Smooth muscle cell (in vitro differentiated cells): ENCODE measurements at regions not wholly inside any gene's neighbourhood (a gene's known extent, or its start where the extent isn't known, plus 50 kb on each side); places are given as distances from the start of the nearest gene placed in this dataset.

ENCODE experiments used
- DNase-seq: peaks from one replicate; lab custom pipeline; 2025; ENCODE audit not compliant: unreplicated experiment; lab: John Stamatoyannopoulos, UW
- H2AFZ ChIP-seq: fragments of 200-600 bp; sonication (generic); 2 replicates; pipeline ENCODE4 v1.6.0; 2016; ENCODE audit warnings: antibody characterized with exemption, low read depth, mild to moderate bottlenecking
- H3F3A ChIP-seq: fragments of 200-600 bp; sonication (generic); 2 replicates; pipeline ENCODE4 v1.6.0; 2017; ENCODE audit warnings: antibody characterized with exemption, low read depth
- H3K27ac ChIP-seq: fragments of 200-600 bp; sonication (generic); 2 replicates; pipeline ENCODE4 v1.5.1; 2016; ENCODE audit warnings: low read depth, mild to moderate bottlenecking
- H3K27me3 ChIP-seq: fragments of 200-600 bp; sonication (generic); 2 replicates; pipeline ENCODE4 v1.6.1; 2016; ENCODE audit warnings: low read depth, mild to moderate bottlenecking
- H3K36me3 ChIP-seq: fragments of 200-600 bp; sonication (generic); 2 replicates; pipeline ENCODE4 v1.5.1; 2016; ENCODE audit warnings: low read depth
- H3K4me1 ChIP-seq: fragments of 200-600 bp; sonication (generic); 2 replicates; pipeline ENCODE4 v1.5.1; 2016; ENCODE audit warnings: low read depth
- H3K4me2 ChIP-seq: fragments of 200-600 bp; sonication (generic); 2 replicates; pipeline ENCODE4 v1.6.0; 2016; ENCODE audit warnings: mild to moderate bottlenecking
- H3K4me3 ChIP-seq: fragments of 200-600 bp; sonication (generic); 2 replicates; pipeline ENCODE4 v1.5.1; 2016; ENCODE audit warnings: mild to moderate bottlenecking
- H3K79me2 ChIP-seq: fragments of 200-600 bp; sonication (generic); 2 replicates; pipeline ENCODE4 v1.6.0; 2016; ENCODE audit warnings: low read depth, mild to moderate bottlenecking
- H3K9ac ChIP-seq: fragments of 200-600 bp; sonication (generic); 2 replicates; pipeline ENCODE4 v1.6.0; 2016; ENCODE audit warnings: low read depth
- H3K9me3 ChIP-seq: fragments of 200-600 bp; sonication (generic); replicated peaks from 2 replicates; pipeline ENCODE4 v1.5.1; 2016; ENCODE audit warnings: low read depth
- H4K20me1 ChIP-seq: fragments of 200-600 bp; sonication (generic); 2 replicates; pipeline ENCODE4 v1.6.0; 2016; ENCODE audit warnings: low read depth
- WGBS: methylation state at CpG from one replicate; pipeline ENCODE4 v1.1.7; 2016; ENCODE audit warnings: low lambda C conversion rate; 5-methylcytosine and 5-hydroxymethylcytosine counted together
- TF ChIP-seq, protein P1 (sequence below): fragments of 200-600 bp; sonication (generic); IDR thresholded peaks from 2 replicates; pipeline ENCODE4 v1.5.1; 2017; ENCODE audit warnings: borderline replicate concordance, mild to moderate bottlenecking, antibody characterized with exemption; ENCODE audit not compliant: insufficient read depth, poor library complexity, severe bottlenecking

DNA sequence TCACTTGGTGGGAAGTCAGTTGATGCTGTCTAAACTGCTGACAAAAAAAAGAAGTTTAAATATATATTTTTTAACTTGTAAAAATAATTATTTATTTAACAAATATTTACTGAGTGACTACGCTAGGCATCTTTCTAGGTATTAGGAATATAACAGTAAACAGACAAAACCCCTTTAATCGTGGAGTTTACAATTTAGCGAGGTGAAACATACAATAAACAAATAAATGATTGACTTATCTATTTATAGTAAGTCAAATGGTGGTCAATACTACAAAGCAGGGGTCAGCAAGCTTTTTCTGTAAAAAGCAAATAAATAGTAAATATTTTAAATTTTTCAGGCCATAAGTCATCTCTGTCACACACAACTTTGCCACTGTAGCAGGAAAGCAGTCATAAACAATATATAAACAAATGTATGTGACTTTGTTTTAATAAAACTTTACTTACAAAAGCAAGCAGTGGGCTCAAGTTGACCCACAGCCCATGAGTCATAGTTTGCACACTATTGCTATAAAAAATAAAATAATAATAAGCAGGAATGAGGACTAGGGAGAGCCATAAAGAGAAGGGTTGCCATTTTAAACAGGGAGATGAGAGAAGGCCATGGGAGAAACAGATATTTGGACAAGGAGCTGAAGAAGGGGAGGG, 263.9 kb downstream of the PLPP3 start:
- DNase-seq: no peak
- Histone ChIP-seq H3K9ac (no peak overlapping the region), H3K79me2 (no peaks in the 10 kb centered on the region), H3K4me3 (no peak overlapping the region), H3K4me2 (no peak overlapping the region), H3K27ac (no peak overlapping the region), H3K27me3 (no peaks in the 10 kb centered on the region), H3F3A (no peaks in the 10 kb centered on the region), H3K36me3 (no peaks in the 10 kb centered on the region), H3K9me3 (no peaks in the 10 kb centered on the region), H4K20me1 (no peaks in the 10 kb centered on the region), H3K4me1 (no peaks in the 10 kb centered on the region), H2AFZ (no peak overlapping the region)
- 94% methylated on average over 3 of the region's 3 CpGs for WGBS
- TF ChIP-seq, protein P1, sequence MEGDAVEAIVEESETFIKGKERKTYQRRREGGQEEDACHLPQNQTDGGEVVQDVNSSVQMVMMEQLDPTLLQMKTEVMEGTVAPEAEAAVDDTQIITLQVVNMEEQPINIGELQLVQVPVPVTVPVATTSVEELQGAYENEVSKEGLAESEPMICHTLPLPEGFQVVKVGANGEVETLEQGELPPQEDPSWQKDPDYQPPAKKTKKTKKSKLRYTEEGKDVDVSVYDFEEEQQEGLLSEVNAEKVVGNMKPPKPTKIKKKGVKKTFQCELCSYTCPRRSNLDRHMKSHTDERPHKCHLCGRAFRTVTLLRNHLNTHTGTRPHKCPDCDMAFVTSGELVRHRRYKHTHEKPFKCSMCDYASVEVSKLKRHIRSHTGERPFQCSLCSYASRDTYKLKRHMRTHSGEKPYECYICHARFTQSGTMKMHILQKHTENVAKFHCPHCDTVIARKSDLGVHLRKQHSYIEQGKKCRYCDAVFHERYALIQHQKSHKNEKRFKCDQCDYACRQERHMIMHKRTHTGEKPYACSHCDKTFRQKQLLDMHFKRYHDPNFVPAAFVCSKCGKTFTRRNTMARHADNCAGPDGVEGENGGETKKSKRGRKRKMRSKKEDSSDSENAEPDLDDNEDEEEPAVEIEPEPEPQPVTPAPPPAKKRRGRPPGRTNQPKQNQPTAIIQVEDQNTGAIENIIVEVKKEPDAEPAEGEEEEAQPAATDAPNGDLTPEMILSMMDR: no peak

DNA sequence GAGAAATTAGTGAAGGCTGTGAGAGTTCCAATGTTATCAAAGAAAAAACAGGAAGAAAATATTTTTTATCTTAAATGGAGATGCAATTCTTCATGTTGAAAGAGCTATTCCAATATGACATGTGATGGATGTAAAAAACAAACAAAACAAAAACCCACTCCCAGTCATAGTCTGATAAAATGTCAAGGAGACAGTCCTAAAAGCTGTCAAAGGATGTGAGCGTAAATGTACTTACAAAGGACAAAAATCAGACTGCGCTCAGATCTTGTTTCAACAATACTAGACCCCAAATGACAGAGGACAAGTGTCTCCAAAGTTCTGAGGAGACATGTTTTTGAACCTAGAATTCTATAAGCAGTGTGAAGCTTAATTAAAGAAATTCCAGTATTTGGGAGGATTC, 265.8 kb downstream of the PLPP3 start:
- WGBS: 97% methylated on average over 2 of the region's 2 CpGs
- TF ChIP-seq, protein P1: no peak
- no peak overlapping the region for H3K4me3 ChIP-seq
- DNase-seq: no peak
- no peak overlapping the region for H3K4me2 ChIP-seq
- H3K27ac ChIP-seq: no peak overlapping the region
- H3K36me3 ChIP-seq: no peaks in the 10 kb centered on the region
- H3F3A ChIP-seq: no peaks in the 10 kb centered on the region
- no peaks in the 10 kb centered on the region for H4K20me1 ChIP-seq
- H3K4me1 ChIP-seq: no peaks in the 10 kb centered on the region
- H3K9me3 ChIP-seq: no peaks in the 10 kb centered on the region
- H3K27me3 ChIP-seq: no peaks in the 10 kb centered on the region
- H3K9ac ChIP-seq: no peak overlapping the region
- H2AFZ ChIP-seq: no peak overlapping the region
- H3K79me2 ChIP-seq: no peaks in the 10 kb centered on the region

DNA sequence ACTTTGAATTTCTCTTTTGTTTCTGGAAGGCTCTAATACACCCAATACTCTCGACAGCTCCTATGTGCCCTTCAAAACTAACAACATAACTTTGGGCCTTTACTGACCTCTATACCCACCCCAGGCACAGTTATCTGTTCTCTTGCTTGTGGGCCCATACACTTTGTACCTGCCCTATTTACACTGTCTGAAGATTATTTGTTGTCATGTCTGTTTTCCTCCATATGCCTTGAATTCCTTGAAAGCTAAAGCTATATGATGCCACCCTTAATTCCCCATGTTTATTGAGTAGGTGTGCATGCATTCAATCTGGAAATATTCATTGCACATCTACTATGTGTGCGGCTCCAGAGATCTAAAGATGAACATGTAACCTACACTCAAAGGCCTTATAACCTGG, 267.6 kb downstream of the PLPP3 start:
- no peak overlapping the region for H3K4me3 ChIP-seq
- no peaks in the 10 kb centered on the region for H3F3A ChIP-seq
- DNase-seq: no peak
- H3K79me2 ChIP-seq: no peaks in the 10 kb centered on the region
- TF ChIP-seq, protein P1: no peak
- no peaks in the 10 kb centered on the region for H4K20me1 ChIP-seq
- H2AFZ ChIP-seq: no peak overlapping the region
- H3K9me3 ChIP-seq: peaks cover 3% of the 10 kb centered on the region
- no peak overlapping the region for H3K4me2 ChIP-seq
- no peaks in the 10 kb centered on the region for H3K4me1 ChIP-seq
- H3K27me3 ChIP-seq: no peaks in the 10 kb centered on the region
- peaks cover 4% of the 10 kb centered on the region for H3K36me3 ChIP-seq
- no peak overlapping the region for H3K9ac ChIP-seq
- 76% methylated on average over 2 of the region's 2 CpGs for WGBS
- H3K27ac ChIP-seq: no peak overlapping the region

DNA sequence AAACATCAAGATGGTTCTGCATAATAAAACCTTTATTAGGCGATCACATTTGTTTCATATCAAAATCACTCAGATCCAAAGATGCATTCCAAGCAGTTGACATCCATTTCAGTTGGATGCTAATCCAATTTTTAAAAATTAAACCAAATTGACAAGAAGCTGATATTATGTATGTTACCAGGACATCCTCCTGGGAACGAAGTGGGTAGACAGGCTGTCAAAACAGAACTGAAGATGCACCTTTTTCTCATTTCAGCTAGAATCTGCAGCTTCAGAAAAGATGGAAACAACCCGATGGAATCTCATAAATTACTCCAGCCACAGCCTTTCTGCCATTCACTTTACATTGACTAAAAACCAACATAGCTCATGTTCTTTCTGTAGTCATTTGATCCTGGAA, 268.4 kb downstream of the PLPP3 start:
- Histone ChIP-seq H3K9ac (no peak overlapping the region), H3K4me3 (no peak overlapping the region), H4K20me1 (no peaks in the 10 kb centered on the region), H3K27me3 (no peaks in the 10 kb centered on the region), H3K4me2 (no peak overlapping the region), H3K27ac (no peak overlapping the region), H3K79me2 (no peaks in the 10 kb centered on the region), H3F3A (no peaks in the 10 kb centered on the region), H2AFZ (no peak overlapping the region), H3K4me1 (no peaks in the 10 kb centered on the region), H3K36me3 (peaks cover 4% of the 10 kb centered on the region), H3K9me3 (peaks cover 3% of the 10 kb centered on the region)
- DNase-seq: no peak
- TF ChIP-seq, protein P1: no peak
- WGBS: 86% methylated on average over 3 of the region's 3 CpGs
